NCI-H82 treated with DMSO at 0.1 percent for 48 hours (cell line): ENCODE measurements at regions not wholly inside any gene's neighbourhood (a gene's known extent, or its start where the extent isn't known, plus 50 kb on each side); places are given as distances from the start of the nearest gene placed in this dataset.
A peak's percentile ranks its signal among the peaks of the same experiment; 100 is the strongest.

Experiments used
- DNase-seq: peaks from one replicate; lab custom pipeline; 2025; ENCODE audit not compliant: unreplicated experiment; lab: John Stamatoyannopoulos, UW

DNA sequence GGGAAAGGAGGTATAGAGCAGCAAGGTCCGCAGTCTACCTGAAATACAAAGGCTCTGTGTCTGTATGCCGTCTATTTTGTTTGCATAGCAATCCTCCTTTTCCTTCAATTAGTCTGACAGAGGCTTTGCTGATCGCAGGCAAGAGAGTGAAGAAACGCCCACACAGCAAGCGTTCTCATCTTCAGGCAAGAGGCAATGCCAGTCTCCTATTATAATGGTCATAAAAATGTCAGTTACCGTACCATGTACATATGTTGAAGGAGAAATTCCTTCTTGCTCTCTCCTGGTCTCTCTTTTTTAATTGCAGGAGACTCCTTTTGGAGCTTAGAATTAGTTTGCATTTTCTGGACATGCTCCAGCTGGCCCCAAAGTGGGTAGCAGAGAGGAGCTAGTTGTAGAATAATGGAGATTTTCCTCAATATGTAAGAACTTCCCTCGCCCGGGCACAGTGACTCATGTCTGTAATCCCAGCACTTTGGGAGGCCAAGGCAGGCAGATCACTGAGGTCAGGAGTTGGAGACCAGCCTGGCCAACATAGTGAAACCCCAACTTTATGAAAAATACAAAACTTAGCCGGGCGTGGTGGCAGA, 139.5 kb downstream of the PFKFB3 start:
- no peak for DNase-seq

DNA sequence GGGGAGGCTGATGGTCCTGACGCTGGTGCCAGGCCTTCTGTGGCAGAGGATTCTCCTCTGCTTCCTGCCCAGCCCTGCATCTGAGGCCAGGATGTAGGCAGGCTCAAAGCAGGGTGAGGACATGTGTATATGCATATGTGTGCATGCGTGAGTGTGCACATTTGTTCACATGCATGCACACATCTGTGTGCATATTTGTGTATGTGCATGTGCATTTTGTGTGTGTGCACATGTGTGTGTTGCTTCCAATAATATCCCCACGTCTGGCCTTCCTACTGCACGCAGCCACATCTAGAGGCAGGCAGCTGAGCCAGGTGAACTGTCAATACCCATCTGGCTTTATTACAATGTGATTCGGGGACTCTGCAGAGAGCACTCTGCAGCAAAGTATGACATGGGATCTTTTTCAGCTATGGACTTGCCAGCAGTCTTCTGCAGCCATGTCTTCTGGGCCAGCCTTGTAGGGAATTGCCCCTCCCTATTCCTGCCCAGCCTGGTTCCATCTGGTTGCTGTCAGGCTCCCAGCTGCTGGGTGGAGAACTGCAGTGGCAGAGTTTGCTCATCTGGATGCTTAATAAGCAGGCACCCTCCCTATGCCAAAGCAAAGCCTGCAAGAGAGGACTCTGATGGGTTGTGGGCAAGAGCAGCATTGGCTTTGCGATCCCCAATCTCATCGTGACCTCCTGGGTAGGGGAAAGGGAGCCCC, 140.7 kb downstream of the PFKFB3 start:
- DNase-seq = no peak

DNA sequence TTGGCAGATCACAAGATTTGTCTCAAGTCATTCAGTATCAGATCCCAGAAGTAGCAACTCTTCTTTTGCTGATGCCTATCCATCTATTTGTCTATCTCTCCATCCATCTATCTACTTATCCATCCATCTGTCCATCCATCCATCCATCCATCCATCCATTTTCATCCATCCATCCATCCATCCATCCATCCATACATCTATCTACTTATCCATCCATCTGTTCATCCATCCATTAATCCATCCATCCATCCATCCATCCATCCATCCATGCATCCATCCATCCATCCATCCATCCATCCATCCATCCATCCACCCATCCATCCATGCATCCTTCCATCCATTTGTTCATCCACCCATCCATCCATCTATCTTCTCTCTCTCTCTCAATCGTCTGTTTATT, 142.7 kb downstream of the PFKFB3 start:
- DNase-seq = no peak

DNA sequence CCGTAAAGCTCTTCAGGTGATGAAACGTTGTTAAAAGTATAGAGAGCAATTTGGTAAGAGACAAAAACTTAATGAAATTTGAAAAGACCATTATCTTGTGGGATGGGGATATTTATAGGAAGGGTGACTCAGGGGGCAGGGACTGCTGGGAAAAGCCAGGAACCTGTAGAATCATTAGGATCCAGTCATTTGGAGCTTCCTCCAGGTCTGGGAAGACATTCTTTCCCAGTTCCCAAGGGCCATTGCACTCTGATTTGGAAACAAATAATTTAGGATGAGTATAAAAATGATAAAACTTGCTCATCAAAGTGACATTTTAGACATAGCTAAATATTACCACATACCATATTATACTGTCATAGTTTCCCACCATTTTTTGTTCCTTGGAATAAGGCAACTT, 143.9 kb downstream of the PFKFB3 start:
- DNase-seq = no peak

DNA sequence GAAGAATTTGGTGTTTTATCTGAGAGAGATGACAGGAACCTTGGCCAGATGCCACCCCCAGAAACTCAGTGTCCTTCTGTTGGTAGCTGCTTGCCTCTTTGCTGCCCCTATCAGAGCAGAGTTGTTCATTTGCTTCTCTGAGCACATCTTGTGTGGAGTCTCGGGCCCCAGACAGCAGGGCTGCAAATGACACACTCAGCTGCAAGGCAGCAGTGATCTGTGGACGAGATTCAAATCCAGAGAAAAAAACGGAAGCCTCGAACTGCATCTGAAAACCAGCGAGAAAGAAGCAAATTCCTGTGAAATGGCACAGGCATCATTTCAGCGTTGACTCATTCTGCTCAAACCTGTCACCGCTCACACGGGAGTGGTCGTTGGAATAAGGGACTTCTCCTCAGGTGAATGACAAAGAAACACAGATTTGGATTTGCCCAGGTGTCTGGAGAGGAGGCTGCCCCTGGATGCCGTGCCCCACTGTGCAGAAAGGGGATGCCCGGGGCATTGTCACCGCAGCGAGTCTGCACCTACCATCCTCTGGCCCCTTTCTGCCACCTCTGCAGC, 144.7 kb downstream of the PFKFB3 start:
- DNase-seq = no peak

DNA sequence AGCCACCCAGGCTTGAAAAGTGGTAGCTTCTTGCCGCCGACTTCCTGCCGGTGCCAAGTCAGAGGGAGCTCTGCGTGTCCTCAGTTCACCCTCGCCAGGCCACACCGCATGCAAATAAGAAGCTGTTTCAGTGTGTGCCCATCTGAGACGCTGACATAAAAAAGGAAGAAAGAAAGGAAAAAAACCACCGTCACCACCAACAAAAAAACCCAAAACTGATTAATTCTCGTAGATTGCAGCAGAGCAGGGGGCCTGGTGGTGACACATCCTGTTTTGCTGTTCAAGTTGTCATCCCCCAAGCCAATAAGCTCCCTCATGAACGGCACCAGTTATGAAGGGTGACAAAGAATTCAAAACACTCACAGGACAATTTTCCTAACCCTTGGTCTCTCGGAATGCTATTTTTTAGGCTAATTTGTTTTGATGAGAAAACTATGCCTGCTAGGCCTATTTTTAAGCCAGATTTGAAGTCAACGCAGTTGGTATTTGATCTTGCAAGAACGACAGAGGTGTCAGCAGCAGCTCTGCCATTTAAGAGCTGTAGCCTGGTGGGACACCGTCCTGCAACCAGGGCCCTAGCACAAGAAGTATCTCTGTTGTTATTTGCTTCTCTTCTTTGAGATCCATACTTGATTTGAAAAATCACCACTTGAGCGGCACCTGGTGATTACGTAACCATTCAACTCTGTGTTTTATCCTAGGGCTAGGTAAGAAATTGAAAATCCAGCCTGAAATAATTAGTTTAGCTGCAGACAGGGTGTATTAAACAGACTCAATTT, 145.6 kb downstream of the PFKFB3 start:
- no peak for DNase-seq

DNA sequence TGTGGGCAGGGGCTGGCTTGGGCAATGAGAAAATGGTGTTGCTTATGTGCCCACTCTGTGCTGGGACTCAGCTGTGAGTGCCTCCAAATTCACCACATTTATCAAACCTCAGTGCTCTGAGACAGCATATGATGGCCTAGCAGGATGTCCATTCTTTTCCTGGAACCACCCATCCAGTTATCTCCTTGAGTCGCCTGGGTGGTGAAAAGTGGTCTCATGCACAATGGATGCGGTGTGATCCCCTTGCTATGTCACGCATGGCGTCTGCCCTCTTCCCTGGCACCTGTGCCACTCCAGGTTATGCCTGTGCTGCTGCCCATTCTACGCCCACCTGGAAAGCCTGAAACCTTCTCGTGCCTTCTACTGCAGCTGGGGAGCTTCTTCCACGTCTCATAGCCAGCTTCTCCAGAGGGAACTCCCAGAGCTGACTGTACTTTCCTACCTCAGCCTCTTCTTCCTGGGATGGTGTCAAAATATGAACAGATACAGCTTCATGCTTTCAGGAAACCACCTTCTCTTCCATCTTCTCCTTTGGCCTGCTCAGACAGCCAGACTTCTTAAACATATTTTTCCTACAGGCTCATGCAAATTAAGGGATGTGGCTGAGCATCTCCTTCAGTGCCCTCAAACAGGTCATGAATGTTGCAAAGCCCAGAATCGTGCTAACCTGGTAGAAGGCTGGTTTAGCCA, 147.3 kb downstream of the PFKFB3 start:
- no peak for DNase-seq

DNA sequence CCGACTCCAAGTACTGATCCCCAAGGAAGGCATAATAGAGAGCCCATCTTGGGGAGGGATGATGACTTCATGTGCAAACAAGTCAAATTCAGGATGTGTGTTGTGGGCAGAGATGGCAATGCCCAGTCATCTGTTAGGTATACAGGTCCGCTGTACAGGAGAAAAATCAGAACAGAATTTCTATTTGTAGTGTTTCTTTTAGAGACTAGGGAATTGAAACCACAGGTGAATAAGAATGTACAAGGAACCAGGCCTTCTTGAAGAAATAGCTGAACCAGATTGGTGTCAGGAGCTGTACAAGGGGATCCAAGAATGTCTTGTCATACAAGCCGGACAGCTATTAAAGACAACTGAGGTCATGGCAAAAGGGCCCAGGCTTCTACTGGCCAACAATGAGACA, 147.9 kb downstream of the PFKFB3 start:
- DNase-seq = no peak

DNA sequence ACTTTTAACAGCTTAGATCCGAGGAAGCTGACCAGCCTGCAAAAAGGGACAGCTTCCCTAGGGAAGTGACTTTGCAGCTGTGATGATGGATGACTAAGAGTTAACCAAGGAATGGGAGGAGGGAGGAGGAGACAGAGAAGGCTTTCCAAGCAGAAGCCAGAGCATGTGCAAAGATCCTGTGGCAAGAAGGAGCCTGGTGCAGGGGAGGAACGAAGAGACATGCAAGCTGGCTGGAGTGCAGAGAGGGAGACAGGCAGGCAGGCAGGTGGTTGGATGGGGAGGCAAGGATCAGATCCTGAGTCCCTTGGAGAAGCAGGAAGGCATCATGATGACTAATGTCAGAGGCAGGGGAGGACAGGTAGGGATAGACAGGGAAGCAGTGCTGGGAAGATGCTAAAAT, 148.8 kb downstream of the PFKFB3 start:
- peak; percentile 89 for DNase-seq

DNA sequence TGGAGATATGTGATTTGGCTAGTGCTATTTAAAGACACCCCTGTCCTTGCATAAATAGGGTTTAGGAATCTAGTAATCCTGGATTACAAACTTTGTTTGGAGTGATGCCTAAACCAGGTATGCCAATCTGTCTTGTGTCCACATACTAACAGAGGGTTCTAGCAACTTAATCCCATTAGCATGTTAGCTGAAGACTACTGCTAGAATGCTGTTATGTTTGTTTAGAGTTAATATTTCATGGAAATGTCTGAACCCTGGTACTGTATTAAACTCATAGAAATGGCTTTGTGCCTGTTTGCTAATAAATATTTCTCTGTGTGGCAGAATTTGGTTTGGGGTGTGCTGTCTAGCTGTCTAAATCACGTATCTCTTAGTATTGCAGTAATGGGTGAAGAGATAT, 150.8 kb downstream of the PFKFB3 start:
- peak; percentile 92 for DNase-seq

DNA sequence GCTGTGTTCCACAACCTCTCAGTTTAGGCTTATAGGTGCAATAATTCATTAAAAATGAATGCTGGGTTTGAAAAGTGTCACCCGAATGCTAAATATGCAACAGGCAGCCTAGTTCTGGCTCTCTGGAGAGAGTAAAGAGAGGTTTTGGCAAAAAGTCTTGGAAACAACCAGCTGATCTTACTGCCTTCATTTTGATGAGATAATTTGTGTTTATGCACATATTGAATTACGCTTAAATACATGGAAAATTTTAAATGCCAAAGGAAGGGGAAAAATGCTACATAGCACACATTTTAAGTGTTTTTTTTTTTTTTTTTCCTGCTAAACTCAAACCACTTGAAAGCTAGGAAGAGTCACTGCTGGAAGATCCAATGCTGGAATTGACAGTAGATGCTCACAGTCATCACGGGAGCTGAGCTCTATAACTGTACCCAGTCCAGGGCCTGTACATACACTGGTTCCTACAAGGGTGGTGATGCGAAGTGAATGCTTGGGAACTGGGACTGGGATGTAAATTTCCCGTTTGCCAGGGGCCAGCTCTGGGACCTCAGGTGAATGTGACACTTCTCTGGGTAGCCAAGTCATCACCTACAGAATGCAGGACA, 151.5 kb downstream of the PFKFB3 start:
- DNase-seq = no peak

DNA sequence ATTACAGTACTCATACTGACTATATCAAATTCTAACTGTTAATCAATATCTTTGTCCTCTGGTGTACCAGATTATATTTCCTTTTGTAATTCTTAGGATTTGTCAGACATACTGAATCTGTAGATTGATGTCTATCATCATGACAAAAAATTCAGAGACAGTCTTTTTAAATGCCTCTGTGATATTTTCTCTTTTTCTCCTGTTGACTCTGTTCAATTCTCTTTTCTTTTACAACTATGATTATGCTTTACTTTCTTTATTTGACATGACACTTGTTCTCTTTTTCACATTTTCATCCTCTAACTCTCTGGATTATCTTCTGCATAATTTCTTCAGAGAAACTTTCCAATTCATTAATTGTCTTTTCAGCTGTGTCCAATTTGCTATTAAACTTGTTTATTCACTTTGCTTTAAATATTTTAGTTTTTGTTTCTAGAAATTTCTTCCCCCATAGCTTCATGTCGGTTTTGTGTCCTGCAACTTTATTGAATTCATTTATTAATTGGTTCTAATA, 153.6 kb downstream of the PFKFB3 start:
- DNase-seq = no peak

DNA sequence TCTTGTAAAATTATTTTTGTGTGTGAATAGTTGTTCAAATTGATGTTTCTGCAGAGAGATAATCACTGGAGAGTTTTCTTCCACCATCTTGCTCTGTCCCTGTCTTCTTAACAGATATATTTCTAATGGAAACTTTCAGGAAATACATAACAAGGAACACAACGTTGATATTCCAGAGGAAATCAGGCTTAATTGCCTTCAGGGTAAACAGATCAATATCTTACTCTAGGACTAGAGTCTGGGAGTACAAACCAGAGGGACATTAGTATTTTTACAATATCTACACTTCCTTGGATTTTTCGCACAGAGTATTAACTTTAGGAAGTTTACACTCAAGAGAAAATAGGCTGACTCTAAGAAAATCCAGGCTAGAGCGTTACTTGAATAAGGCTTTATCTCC, 159.1 kb downstream of the PFKFB3 start:
- DNase-seq = no peak

DNA sequence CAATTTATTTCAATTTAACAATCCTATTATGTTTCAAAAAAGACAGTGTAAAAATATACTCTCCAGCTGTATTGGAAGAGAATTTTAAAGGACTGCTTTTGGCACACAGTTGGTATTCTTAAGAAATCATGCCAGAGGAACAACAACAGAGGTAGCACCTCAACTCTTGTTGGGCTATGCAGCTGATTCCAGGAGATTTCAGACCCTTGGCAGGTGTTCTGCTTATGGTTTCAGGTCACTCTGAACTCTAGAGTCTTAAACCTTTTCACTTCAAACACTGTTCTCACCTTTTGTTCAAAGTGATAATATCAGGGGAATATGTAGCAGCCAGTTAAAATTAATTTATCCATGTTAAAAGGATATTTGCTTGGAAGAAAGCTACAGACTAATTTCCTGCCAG, 160.1 kb downstream of the PFKFB3 start:
- no peak for DNase-seq

DNA sequence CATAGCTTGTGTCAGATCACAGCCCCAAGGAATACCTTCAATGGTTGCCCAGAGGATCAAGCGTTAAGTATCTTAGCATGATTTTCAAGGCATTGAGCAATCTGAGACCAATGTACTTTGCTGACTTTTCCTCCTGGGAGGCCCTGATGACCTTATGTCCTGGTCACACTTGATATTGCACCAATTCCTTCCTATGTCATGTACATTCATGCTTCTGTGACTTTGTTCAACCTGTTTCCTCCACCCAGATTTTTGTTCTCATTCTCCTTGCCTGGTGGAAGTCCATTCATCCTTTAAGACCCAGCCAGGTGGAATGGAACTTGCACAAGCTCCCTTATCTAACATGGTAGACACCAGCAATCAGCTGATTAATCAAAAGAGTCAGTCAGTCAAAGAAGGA, 160.8 kb downstream of the PFKFB3 start:
- DNase-seq = no peak

DNA sequence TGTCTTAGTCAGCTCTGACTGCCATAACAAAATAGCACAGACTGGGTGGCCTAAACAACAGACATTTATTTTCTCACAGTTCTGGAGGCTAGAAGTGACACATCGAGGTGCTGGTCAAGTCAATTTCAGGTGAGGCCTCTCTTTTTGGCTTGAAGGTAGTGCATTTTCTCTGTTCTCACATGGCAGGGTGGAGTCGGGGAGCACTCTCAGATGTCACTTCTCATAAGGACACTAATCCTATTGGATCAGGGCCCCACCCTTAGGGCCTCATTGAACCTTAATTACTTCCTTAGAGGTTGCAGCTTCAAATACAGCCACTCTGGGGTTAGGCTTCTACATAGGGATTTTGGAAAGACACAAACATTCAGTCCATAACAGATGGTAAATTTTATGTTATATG, 161.6 kb downstream of the PFKFB3 start:
- no peak for DNase-seq

DNA sequence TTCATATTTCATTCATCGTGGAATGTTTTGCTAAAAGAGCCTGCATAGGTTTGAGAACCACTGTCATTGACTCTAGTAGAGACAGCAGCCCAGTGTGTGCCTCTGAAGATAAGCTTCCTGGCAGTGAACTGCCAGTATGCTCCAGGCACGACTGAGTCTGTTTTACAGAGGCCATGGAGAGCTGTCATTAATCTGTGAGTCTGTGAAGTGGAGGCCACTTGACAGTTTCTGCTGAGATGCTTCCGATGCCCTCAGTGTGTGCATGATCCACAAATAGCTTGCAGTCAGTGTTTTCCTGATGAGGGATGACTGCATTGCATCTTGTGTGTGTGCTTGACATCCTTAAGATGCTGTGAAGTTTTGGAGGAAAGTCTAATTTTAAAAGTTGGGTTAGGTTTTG, 162.2 kb downstream of the PFKFB3 start:
- DNase-seq = no peak

DNA sequence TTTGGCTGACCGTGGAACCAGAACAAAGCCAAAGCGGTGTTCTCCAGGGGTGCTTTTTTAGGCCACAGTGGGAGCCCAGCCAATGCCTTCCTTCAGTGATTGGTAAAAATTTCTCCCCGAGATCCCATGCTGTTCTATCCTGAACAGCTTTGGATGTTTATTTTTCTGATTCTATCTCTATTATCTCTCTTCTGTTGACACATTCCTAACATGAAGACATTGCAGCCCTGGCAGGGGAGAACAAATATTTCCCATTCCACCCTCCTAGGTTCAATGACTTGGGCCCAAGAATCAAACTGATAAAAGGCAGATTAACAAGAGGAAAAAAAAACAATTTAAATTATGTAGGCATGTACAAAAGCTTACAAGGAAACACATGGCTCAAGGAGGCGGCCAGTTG, 162.7 kb downstream of the PFKFB3 start:
- DNase-seq = no peak
